DMS 273 (cell line): ENCODE measurements at regions not wholly inside any gene's neighbourhood (a gene's known extent, or its start where the extent isn't known, plus 50 kb on each side); places are given as distances from the start of the nearest gene placed in this dataset.
"Not testable (repeated sequence)": the region's sequence is repeated elsewhere in the genome, so short reads cannot be mapped to it uniquely, and the experiment has no call there.

ENCODE experiments used
- DNase-seq: peaks from one replicate; lab custom pipeline; 2025; ENCODE audit not compliant: unreplicated experiment; lab: John Stamatoyannopoulos, UW

- no peak for DNase-seq
Observed at GRCh38 chr1:222074317-222074716, 332.4 kb upstream of the DUSP10 start.

DNA sequence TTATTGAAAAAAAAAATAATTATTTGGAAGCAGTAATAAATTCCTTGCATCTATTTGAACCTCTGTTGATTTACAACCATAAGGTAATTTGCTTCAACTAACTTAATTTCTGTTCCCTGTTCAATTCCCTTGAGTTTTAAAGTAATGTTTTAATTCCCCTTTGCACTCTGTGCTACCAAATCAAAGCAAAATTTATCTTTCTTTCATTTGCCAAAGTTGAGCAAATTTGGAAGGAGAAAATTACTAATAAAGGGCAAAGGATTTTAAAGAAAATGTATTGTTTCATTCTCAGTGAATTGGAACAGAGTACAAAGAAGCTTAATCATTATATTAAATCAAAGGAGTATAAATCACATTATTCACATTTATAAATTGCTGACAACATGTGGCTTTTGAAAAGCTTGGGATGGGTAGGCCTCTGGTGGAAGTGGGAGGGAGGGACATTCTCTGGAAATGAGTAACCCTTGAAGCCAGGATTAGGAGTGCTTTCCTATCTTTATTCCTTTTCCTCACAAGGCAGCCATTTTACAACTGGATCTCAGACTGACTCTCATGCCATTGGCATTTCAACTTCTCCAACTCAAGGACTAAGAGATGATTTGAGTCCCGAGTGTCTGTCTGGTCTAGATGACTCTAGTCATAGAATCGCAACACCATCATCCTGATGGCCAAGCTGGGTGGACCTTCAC lies 331.6 kb upstream of the DUSP10 start:
- no peak for DNase-seq

GRCh38 chr1:222071387-222071786 lies 329.5 kb upstream of the DUSP10 start:
- DNase-seq: peak; percentile 49

- no peak for DNase-seq
Observed at GRCh38 chr1:222068937-222069336, 327.0 kb upstream of the DUSP10 start.

- no peak for DNase-seq
Observed at GRCh38 chr1:222068101-222068500, 326.2 kb upstream of the DUSP10 start.

- no peak for DNase-seq
Observed at GRCh38 chr1:222066539-222066938, 324.6 kb upstream of the DUSP10 start.

- no peak for DNase-seq
Observed at GRCh38 chr1:222065234-222065633, 323.3 kb upstream of the DUSP10 start.

DNA sequence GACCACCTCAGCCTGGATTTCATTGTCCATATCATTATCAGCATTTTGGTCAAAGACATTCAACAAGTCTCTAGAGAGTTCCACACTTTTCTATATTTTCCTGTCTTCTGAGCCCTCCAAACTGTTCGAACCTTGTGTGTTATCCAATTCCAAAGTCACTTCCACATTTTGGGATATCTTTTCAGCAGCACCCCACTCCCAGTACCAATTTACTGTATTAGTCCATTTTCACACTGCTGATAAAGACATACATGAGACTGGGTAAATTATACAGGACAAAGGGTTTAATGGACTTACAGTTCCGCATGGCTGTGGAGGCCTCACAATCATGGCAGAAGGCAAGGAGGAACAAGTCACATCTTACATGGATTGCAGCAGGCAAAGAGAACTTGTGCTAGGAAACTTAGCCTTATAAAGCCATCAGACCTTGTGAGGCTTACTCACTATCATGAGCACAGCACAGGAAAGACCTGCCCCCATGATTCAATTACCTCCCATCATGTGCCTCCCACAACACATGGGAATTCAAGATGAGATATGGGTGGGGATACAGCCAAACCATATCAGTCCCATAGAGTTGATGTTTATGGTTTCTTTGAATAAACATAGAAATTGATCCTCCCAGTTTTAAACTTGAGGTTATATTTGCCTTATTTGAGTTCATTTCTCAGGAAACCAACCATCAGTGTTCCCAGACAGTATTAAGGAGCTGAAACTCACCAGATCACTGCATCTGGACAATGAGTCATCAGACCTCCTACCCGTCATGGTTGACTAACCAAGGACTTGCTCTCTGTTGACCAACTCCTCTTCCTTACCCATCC lies 322.7 kb upstream of the DUSP10 start:
- no peak for DNase-seq

DNA sequence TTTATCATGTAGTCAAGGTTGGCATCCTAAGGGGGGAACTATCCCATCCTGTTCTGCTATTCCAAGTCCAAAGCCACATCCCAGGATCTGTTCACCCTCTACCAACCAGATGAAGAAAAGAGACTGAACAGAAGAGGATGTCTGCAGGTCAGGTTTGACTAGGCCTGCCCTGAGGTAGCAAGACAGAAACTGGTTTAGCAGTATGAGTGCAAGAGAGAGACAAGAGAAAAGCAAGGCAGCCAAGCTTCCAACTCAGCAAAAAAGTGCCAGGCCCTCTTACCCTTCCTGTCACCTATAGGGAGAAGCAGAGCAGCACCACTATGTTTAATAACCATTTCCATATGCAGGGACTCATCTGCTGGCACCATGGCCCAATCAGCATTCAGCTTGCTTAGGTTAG lies 320.8 kb upstream of the DUSP10 start:
- no peak for DNase-seq

GRCh38 chr1:222061711-222062359 lies 319.9 kb upstream of the DUSP10 start:
- DNase-seq: no peak

GRCh38 chr1:222060210-222060916 lies 318.5 kb upstream of the DUSP10 start:
- DNase-seq: no peak

GRCh38 chr1:222058249-222058648 lies 316.4 kb upstream of the DUSP10 start:
- no peak for DNase-seq

GRCh38 chr1:222057162-222057561 lies 315.3 kb upstream of the DUSP10 start:
- DNase-seq: no peak

- DNase-seq: no peak
Observed at GRCh38 chr1:222054416-222054815, 312.5 kb upstream of the DUSP10 start.

GRCh38 chr1:222053790-222054294 lies 312.0 kb upstream of the DUSP10 start:
- no peak for DNase-seq

- not testable (repeated sequence) for DNase-seq
Observed at GRCh38 chr1:222051311-222051710, 309.4 kb upstream of the DUSP10 start.

DNA sequence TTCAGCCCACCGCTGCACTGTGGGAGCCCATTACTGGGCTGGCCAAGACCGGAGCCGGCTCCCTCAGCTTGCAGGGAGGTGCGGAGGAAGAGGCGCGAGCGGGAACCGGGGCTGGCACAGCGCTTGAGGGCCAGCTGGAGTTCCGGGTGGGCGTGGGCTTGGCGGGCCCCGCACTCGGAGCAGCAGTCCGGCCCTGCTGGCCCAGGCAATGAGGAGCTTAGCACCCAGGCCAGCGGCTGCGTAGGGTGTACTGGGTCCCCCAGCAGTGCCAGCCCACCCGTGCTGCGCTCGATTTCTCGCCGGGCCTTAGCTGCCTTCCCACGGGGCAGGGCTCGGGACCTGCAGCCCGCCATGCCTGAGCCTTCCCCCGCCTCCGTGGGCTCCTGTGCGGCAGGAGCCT lies 307.8 kb upstream of the DUSP10 start:
- DNase-seq: not testable (repeated sequence)

- no peak for DNase-seq
Observed at GRCh38 chr1:222049176-222049575, 307.3 kb upstream of the DUSP10 start.

GRCh38 chr1:222048094-222048595 lies 306.3 kb upstream of the DUSP10 start:
- no peak for DNase-seq

DNA sequence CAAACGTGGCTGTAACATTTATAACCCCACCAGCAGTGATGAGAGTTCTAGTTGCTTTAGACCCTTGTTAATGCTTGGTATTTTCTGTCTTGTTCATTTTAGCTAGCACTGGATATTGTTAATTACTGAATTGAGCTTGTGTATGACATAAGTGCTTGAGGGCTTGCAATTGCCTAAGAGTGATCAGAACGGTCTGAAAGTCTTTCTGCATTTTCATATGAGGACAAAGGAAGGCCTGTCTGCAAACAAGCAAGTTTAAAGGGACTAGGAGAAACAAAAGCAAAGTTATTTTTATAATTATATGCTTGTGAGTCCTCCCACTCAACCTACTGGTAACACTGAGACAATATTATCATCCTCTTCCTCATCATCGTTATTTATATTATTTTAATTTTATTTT lies 305.5 kb upstream of the DUSP10 start:
- no peak for DNase-seq

GRCh38 chr1:222046684-222047263 lies 304.9 kb upstream of the DUSP10 start:
- DNase-seq: no peak
